Activated gamma-delta T cell (primary cell): ENCODE measurements at regions not wholly inside any gene's neighbourhood (a gene's known extent, or its start where the extent isn't known, plus 50 kb on each side); places are given as distances from the start of the nearest gene placed in this dataset.
"Not testable (repeated sequence)": the region's sequence is repeated elsewhere in the genome, so short reads cannot be mapped to it uniquely, and the experiment has no call there.

Experiments used
- DNase-seq: peaks from one replicate; lab custom pipeline; 2025; lab: John Stamatoyannopoulos, UW

- DNase-seq: no peak
Measured at GRCh38 chr10:43931308-43931930, 282.7 kb upstream of the ZNF32 start.

GRCh38 chr10:43930777-43931176 lies 282.1 kb upstream of the ZNF32 start:
- no peak for DNase-seq

GRCh38 chr10:43930243-43930642 lies 281.6 kb upstream of the ZNF32 start:
- DNase-seq: no peak

- no peak for DNase-seq
Measured at GRCh38 chr10:43929122-43929521, 280.4 kb upstream of the ZNF32 start.

GRCh38 chr10:43928425-43928968 lies 279.8 kb upstream of the ZNF32 start:
- no peak for DNase-seq

GRCh38 chr10:43926875-43927406 lies 278.3 kb upstream of the ZNF32 start:
- no peak for DNase-seq

GRCh38 chr10:43926371-43926770 lies 277.7 kb upstream of the ZNF32 start:
- no peak for DNase-seq

GRCh38 chr10:43925793-43926192 lies 277.1 kb upstream of the ZNF32 start:
- DNase-seq: no peak

- DNase-seq: no peak
Measured at GRCh38 chr10:43923328-43923727, 274.6 kb upstream of the ZNF32 start.

GRCh38 chr10:43922335-43923280 lies 273.9 kb upstream of the ZNF32 start:
- no peak for DNase-seq

GRCh38 chr10:43921881-43922280 lies 273.2 kb upstream of the ZNF32 start:
- DNase-seq: no peak

- no peak for DNase-seq
Measured at GRCh38 chr10:43921478-43921877, 272.8 kb upstream of the ZNF32 start.

GRCh38 chr10:43920236-43920758 lies 271.6 kb upstream of the ZNF32 start:
- not testable (repeated sequence) for DNase-seq

- no peak for DNase-seq
Measured at GRCh38 chr10:43913676-43914235, 265.1 kb upstream of the ZNF32 start.

- DNase-seq: no peak
Measured at GRCh38 chr10:43912469-43912868, 263.8 kb upstream of the ZNF32 start.

- DNase-seq: no peak
Measured at GRCh38 chr10:43906490-43906889, 257.8 kb upstream of the ZNF32 start.

GRCh38 chr10:43905512-43906236 lies 257.0 kb upstream of the ZNF32 start:
- no peak for DNase-seq

GRCh38 chr10:43904844-43905243 lies 256.2 kb upstream of the ZNF32 start:
- DNase-seq: no peak

- DNase-seq: no peak
Measured at GRCh38 chr10:43904301-43904700, 255.6 kb upstream of the ZNF32 start.

GRCh38 chr10:43903451-43903850 lies 254.8 kb upstream of the ZNF32 start:
- no peak for DNase-seq

GRCh38 chr10:43902842-43903241 lies 254.2 kb upstream of the ZNF32 start:
- DNase-seq: no peak
